ENCODE measurements at regions not wholly inside any gene's neighbourhood (a gene's known extent, or its start where the extent isn't known, plus 50 kb on each side); places are given as distances from the start of the nearest gene placed in this dataset.
A peak's percentile ranks its signal among the peaks of the same experiment; 100 is the strongest.
"Not testable (repeated sequence)": the region's sequence is repeated elsewhere in the genome, so short reads cannot be mapped to it uniquely, and the experiment has no call there.

DNA sequence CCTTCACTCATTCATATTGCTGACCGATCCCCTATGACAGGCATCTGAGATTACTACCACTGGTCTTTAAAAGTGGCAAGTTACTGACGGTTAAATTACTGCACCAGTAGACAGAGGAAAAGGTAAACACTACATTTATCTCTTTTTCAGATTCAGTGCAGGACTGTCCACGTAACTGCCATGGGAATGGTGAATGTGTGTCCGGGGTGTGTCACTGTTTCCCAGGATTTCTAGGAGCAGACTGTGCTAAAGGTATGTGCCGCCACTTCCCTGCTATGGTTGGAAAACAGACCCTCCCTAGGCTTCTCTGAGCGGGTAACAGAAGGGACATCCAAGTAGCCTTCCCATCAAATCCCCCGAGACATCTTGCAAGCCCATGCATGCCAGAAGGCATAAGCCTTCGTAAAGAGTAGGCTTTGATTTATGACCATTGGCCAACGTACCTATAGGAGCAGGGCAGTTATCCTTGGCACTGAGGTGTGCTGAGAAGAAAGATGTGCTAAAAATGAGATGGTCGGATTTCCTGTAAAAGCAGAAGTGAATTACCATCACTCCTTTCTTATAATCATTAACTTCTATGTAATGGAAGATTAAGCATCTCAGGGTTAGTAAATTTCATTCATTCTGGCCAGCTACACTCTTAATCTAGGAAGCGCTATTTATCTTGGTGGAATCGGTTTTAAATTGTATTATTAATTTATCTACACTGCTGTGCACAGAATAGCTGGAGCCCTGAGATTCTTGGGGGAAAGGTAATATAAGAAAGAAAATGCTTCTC lies 193.4 kb upstream of the WWC1 start:
- no peak for DNase-seq (ENCODE audit: low read depth)

DNA sequence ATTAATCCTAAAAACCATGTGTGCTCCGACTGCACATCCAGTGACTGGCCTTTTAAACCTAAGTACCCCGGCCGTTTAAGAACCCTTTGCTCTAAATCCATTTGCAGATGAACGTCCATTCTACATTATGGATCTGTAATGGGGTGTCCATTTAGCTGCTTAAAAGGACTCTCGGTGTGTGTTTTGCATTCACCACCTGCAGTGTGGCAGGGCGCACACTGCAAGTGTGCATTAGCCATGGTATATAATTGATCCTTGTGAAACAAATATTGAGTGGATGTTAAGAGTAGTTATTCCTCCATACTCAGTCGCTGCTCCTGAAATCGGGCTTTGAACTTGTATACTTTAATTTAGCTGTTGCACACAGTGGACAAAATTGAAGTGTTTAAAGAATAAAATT lies 190.1 kb upstream of the WWC1 start:
- no peak for DNase-seq (ENCODE audit: low read depth)

GRCh38 chr5:168103018-168103417 lies 188.4 kb upstream of the WWC1 start:
- DNase-seq (ENCODE audit: low read depth), result not testable (repeated sequence)

DNA sequence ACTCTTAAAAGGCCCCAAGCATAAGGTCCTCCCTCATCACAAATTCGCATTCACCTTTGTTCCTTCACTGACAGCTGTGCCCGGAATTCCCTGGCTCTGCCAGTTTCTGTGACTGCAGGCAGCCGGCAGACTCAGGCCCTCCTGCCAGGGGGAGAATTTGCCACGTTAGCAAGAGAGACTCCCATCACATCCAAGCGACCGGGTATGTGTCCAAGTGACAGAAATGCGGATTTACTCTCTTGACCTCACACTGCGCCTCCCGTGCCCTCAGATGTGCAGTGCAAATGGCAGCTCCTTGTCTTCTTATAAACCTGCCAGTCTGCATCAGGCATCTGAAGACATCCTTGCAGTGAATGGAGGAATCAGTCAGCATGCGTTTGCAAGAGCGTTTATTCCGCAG lies 187.1 kb upstream of the WWC1 start:
- DNase-seq (ENCODE audit: low read depth), result no peak

DNA sequence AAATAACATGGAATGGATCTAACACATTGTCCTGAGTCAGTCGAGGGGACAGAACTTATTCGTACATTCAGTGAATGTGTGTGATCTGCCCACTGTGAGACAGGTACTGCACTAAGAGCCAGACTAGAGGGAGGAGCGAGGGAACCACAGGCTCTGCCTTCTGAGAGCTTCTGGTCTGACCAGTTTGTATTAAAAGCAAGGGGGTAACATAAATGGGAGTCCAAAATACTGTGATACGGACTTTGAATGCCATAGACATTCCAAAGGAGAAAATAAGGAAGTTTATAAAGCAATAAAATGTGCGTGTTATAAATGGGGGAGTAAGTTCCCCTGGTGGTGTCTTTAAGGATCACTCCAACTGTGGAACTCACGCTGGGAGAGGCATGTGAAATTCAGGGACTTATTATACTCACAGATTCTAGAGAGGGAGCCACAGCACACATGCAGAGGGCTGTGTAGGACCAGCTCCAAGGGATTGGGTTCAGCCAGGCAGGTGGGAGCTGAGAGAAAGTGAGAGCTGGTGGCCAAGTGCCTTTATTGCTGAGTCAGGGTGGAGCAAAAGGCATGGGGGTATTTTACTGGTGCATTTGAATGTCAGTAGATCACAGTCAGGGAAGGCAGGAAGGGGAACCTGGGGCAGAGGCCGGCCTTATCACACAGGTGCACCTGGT lies 186.5 kb upstream of the WWC1 start:
- peak; percentile 4 for DNase-seq (ENCODE audit: low read depth)

DNA sequence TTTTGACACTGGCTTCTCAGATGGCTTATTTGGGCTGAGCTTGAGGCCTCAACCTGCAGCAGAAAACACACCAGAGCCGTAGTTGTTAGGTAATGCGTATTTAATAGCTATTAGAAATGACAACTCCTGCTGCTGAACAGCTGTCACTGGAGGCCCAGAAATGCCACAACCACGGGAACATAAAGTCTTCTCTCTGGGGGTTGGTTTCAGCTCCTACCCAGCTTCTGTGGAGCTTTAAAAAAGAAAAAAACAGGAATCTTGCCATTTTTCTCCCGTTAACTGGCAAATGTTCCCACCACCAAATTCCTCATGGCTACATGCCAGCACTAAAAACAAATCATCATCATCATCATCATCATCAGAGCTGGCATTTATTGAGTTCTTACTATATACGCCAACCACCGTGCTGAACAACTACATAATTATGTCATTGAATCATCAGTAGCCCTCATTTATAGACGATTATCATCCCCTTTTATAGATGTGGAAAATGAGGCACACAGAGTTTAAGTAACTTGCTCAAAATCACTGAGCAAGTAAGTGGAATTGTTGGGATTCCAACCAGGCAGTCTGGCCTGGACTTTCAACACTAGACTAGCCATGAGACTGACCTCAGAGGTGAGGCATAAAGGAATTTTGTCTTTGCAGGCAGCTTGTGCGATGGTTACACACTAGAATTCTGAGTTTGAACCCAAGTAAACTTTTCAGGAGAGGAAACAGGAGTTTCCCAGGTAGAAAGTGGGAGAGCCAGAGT lies 185.3 kb upstream of the WWC1 start:
- peak; percentile 33 for DNase-seq (ENCODE audit: low read depth)

DNA sequence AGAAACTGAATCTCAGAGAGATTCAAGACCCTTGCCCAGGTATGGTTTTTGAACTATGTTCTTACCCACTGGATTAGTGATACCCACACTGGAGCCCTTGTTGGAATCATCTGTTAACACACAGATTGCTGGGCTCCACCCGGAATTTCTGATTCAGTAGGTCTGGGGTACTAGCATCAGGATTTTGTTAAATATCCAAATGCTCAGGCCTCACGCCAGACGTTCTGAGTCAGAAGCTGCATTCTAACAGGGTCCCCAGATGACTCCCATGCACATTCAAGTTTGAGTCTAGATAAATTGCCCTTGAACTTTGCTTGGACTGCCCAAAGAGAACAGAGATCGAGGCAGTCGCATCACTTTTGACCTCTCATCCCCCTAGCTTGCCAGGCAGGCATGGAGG lies 182.0 kb upstream of the WWC1 start:
- no peak for DNase-seq (ENCODE audit: low read depth)

DNA sequence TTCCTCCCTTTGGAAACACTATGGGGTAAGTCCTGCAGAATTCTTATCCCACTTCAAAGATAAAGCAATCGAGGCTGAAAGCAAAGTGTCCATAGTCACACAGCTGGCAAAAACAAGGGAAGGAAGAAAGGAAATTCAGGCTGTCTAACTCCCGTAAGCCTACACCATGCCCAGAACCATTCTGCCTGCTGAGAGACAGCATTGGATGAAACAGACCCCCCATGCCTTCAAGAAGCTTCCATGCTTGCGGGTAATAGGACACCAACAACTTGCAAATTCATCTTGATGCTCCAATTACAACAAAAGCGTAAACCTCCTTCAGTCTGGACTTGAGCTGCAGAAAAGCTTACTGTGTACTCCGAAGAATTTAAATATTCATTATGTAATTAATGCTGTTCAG lies 181.1 kb upstream of the WWC1 start:
- DNase-seq (ENCODE audit: low read depth), result no peak

- DNase-seq (ENCODE audit: low read depth), result no peak
Measured at GRCh38 chr5:168110870-168111832, 180.3 kb upstream of the WWC1 start.

DNA sequence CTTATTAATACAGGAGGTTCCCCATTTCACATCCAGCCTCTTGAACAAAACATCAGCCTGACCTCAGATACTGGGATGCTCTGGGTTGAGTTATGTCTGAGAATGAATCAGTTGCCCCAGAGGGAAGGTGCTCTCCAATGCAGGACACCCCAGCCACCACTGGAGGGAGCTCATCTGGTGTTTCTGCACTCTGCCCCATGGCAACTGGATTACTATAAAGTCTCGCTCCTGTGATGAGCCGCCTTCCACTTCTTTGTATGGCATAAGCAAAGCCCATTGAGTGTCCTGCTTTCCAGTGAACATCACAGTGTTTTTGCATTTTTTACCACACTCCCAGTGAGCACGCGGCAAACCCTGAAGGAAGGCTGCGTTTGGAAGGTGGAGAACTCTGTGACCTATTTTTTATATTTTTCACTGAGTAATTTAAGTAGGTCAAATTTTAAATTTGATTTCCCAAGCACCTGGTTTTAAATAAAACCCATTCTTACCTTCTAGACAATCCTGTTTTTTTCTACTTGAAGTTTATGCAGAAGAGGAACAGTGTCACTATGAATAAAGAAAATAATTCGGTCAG lies 176.9 kb upstream of the WWC1 start:
- peak; percentile 46 for DNase-seq (ENCODE audit: low read depth)

- no peak for DNase-seq (ENCODE audit: low read depth)
Measured at GRCh38 chr5:168117469-168117868, 174.0 kb upstream of the WWC1 start.

GRCh38 chr5:168118042-168118668 lies 173.3 kb upstream of the WWC1 start:
- DNase-seq (ENCODE audit: low read depth), result no peak

- DNase-seq (ENCODE audit: low read depth), result no peak
Measured at GRCh38 chr5:168120401-168121137, 170.9 kb upstream of the WWC1 start.

DNA sequence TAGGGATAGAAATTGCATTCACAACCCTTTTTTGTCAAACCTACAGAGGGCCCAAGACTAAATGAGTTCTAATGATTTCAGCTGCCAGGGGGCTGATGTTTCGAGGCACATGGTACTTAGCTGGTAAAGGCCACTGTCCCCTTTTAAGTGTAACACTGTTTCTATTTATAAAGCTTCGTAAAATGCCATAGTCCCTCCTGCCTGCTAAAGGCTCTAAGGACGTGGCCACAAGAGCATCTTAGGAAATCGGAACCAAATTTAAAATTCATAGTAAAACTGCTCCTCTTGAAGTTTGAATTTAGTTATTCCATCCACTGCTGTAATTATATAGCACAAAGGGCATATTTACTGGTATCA lies 170.3 kb upstream of the WWC1 start:
- DNase-seq (ENCODE audit: low read depth), result no peak

- DNase-seq (ENCODE audit: low read depth), result no peak
Measured at GRCh38 chr5:168123631-168124528, 167.6 kb upstream of the WWC1 start.

GRCh38 chr5:168125445-168126199 lies 165.8 kb upstream of the WWC1 start:
- no peak for DNase-seq (ENCODE audit: low read depth)

- no peak for DNase-seq (ENCODE audit: low read depth)
Measured at GRCh38 chr5:168126606-168127005, 164.8 kb upstream of the WWC1 start.

DNA sequence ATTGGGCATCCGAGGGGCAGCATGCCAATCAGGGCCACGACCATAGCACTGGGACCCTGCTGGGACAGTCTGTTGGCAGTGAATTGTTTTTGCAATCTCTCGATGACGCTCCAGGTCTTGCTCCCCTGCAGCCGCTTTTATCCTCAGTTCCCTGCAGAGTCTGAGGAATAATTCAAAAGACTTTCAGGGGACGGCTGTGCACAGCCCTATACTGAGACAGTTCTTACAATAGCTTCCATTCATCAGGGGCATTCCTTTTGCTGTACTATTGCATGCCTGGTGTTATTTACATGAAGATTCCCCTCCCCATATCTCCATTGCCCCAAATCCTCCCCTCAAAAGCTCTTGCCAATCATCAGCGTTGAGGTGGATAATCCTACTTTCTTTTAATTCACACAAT lies 163.3 kb upstream of the WWC1 start:
- no peak for DNase-seq (ENCODE audit: low read depth)

- no peak for DNase-seq (ENCODE audit: low read depth)
Measured at GRCh38 chr5:168128557-168128956, 162.9 kb upstream of the WWC1 start.

Measured in ELR (cell line).